PC-9 (cell line): ENCODE measurements at regions not wholly inside any gene's neighbourhood (a gene's known extent, or its start where the extent isn't known, plus 50 kb on each side); places are given as distances from the start of the nearest gene placed in this dataset.

Source experiments
- BruUV-seq: library from RNA; stranded (reverse); fragments of 400-500 nt; replicated peaks from 2 replicates; lab custom pipeline; 2021; lab: Mats Ljungman, UMichigan
- CTCF ChIA-PET: fragments of 300-600 bp; sonication (Branson Sonifier 250); formaldehyde crosslinking; loops from one replicate; lab custom pipeline; 2022; ENCODE audit warnings: antibody characterized with exemption; lab: Charles Lee
- POLR2A ChIA-PET: fragments of 300-600 bp; sonication (Branson Sonifier 250); formaldehyde crosslinking; loops from one replicate; lab custom pipeline; 2022; ENCODE audit warnings: antibody characterized with exemption; ENCODE audit not compliant: unreplicated experiment; lab: Charles Lee
- DNase-seq, 2 experiments: peaks; one replicate each; pipeline versions ENCODE4 v3.0.0 to v3.0.0-alpha.2; 2015 to 2022; ENCODE audit warnings: mixed read lengths in 1 of 2
- H2AFZ ChIP-seq: fragments of 200-600 bp; sonication (generic); 2 replicates; pipeline ENCODE4 v1.8.1; 2017; ENCODE audit warnings: antibody characterized with exemption
- H3F3A ChIP-seq: fragments of 200-600 bp; sonication (generic); 2 replicates; pipeline ENCODE4 v1.8.1; 2017; ENCODE audit warnings: antibody characterized with exemption, mild to moderate bottlenecking, low read depth; ENCODE audit not compliant: insufficient read depth
- H3K27ac ChIP-seq: fragments of 200-600 bp; sonication (generic); 2 replicates; pipeline ENCODE4 v1.6.1; 2016; ENCODE audit warnings: mixed run types
- H3K27me3 ChIP-seq: fragments of 200-600 bp; sonication (generic); 2 replicates; pipeline ENCODE4 v1.6.1; 2016; ENCODE audit warnings: low read depth, mixed run types; ENCODE audit not compliant: insufficient read depth
- H3K36me3 ChIP-seq: fragments of 200-600 bp; sonication (generic); 2 replicates; pipeline ENCODE4 v1.6.1; 2016; ENCODE audit warnings: low read depth, mixed run types
- H3K4me1 ChIP-seq: fragments of 200-600 bp; sonication (generic); replicated peaks from 2 replicates; pipeline ENCODE4 v1.6.1; 2016; ENCODE audit warnings: mixed run types; ENCODE audit not compliant: insufficient read depth
- H3K4me2 ChIP-seq: fragments of 200-600 bp; sonication (generic); 2 replicates; pipeline ENCODE4 v1.6.1; 2017; ENCODE audit warnings: mixed run types
- H3K4me3 ChIP-seq: fragments of 200-600 bp; sonication (generic); 2 replicates; pipeline ENCODE4 v1.6.1; 2016; ENCODE audit warnings: mixed run types
- H3K79me2 ChIP-seq: fragments of 200-600 bp; sonication (generic); 2 replicates; pipeline ENCODE4 v1.6.1; 2017; ENCODE audit warnings: low read depth, mixed run types
- H3K9me2 ChIP-seq: fragments of 200-600 bp; sonication (generic); 2 replicates; pipeline ENCODE4 v1.8.1; 2017; ENCODE audit warnings: mild to moderate bottlenecking; ENCODE audit not compliant: insufficient read depth
- H3K9me3 ChIP-seq: fragments of 200-600 bp; sonication (generic); 2 replicates; pipeline ENCODE4 v1.8.1; 2016; ENCODE audit warnings: low read depth; ENCODE audit not compliant: insufficient read depth
- H4K20me1 ChIP-seq: fragments of 200-600 bp; sonication (generic); 2 replicates; pipeline ENCODE4 v1.8.1; 2017; ENCODE audit not compliant: insufficient read depth
- EZH2 ChIP-seq: fragments of 200-600 bp; sonication (generic); IDR thresholded peaks from 2 replicates; pipeline ENCODE4 v1.8.0; 2017; ENCODE audit warnings: antibody characterized with exemption, low read depth
- intact Hi-C: fragments of 100-400 bp; cut with micrococcal nuclease; formaldehyde crosslinking; loops from one replicate; pipeline ENCODE4 v1.10.0; 2022; ENCODE audit not compliant: unreplicated experiment
- TF ChIP-seq, protein P1 (sequence below): fragments of 200-600 bp; sonication (generic); conservative IDR thresholded peaks from 2 replicates; pipeline ENCODE4 v1.6.1; 2017; ENCODE audit warnings: mixed run types, antibody characterized with exemption, mild to moderate bottlenecking, moderate library complexity

DNA sequence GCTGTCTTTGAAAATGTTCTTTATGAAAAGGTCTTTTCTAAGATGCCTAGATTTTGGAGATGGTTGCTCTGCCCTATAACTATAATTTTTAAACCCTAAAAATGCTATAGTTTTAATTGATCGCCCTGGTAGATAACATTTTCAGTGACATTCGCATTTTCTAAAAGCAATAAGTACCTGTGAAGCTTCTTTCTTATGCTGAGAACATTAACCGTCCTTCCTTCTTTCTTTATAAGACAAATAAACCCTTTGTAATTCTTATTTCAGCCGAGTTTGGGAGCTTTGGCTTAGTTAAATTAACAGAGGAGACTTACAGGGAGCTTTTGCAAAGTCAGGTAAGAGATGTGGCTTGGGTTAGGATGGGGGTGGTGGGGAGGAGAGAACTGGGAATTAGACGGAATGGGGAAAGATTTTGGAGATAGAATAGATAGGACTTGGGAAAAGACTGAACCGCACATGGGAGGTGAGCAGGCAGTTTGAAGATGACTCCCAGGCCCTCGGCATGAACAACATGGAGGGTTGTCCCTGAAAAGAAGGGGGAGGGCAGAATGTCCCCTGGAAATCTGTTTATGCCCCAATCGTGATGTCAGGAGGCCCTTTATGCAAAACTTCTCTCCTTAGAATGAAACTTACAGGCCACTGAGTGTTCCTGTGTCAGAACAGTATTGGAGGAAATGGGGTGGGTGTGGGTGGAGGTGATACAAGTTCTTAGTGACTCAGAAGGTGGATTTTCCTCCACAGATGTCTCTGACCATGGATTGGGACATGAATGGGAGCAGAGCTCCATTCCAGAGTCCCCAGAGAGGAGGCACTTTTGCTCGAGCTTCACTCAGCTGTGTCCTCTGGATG lies 76.2 kb upstream of the LARS2 start:
- TF ChIP-seq, protein P1, sequence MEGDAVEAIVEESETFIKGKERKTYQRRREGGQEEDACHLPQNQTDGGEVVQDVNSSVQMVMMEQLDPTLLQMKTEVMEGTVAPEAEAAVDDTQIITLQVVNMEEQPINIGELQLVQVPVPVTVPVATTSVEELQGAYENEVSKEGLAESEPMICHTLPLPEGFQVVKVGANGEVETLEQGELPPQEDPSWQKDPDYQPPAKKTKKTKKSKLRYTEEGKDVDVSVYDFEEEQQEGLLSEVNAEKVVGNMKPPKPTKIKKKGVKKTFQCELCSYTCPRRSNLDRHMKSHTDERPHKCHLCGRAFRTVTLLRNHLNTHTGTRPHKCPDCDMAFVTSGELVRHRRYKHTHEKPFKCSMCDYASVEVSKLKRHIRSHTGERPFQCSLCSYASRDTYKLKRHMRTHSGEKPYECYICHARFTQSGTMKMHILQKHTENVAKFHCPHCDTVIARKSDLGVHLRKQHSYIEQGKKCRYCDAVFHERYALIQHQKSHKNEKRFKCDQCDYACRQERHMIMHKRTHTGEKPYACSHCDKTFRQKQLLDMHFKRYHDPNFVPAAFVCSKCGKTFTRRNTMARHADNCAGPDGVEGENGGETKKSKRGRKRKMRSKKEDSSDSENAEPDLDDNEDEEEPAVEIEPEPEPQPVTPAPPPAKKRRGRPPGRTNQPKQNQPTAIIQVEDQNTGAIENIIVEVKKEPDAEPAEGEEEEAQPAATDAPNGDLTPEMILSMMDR = no peak
- POLR2A ChIA-PET = no interaction called here
- CTCF ChIA-PET = interaction anchor here (0.5 kb wide), 1 partner anchor 105 kb away, joined by 3 read pairs; no protein-coding TSS in a partner anchor
- no peak overlapping the region for H3K4me3 ChIP-seq
- no peak for DNase-seq
- no TSS peak for BruUV-seq
- no peak overlapping the region for H2AFZ ChIP-seq
- no peaks in the 10 kb centered on the region for H3K79me2 ChIP-seq
- H3F3A ChIP-seq = no peaks in the 10 kb centered on the region
- intact Hi-C loops = no loop called here
- no peaks in the 10 kb centered on the region for H4K20me1 ChIP-seq
- no peak overlapping the region for H3K4me2 ChIP-seq
- H3K9me3 ChIP-seq = no peaks in the 10 kb centered on the region; the same call in 1 of the 2 replicates
- H3K27me3 ChIP-seq = no peaks in the 10 kb centered on the region
- no peaks in the 10 kb centered on the region for H3K4me1 ChIP-seq
- H3K9me2 ChIP-seq = no peaks in the 10 kb centered on the region
- no peak overlapping the region for H3K27ac ChIP-seq
- no peaks in the 10 kb centered on the region for H3K36me3 ChIP-seq

DNA sequence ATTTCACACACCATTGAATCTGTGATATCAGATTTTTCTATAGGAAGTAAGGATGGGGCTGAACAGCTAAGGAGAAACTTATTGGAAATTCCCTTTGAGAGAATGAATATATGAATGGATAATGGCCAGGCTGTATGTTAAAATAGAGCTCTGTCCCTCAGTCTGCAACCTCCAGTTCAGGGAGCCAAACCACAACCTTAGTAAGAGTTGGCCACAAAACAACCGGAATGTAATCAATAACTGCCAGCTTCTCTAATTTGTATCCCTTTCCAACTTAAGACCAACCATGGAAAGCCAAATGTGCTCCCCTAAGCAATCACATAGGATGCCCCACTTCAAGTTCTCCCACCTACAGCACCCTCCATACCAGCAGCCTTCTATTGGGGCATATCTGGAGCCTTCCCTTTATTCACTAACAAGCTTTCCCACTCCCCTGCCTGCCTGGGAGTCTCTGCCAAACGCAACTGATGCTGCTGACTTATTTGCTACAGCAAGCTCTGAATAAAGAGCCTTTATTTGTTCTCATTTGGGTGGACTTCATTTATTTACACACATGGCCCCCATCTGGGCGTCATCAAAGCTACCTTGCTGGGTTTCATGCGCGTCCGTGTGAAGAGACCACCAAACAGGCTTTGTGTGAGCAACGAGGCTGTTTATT lies 75.4 kb upstream of the LARS2 start:
- CTCF ChIA-PET = no interaction called here
- H3K9me3 ChIP-seq = no peaks in the 10 kb centered on the region; the same call in 1 of the 2 replicates
- no peaks in the 10 kb centered on the region for H3F3A ChIP-seq
- POLR2A ChIA-PET = no interaction called here
- H3K36me3 ChIP-seq = no peaks in the 10 kb centered on the region
- H3K4me1 ChIP-seq = no peaks in the 10 kb centered on the region
- intact Hi-C loops = no loop called here
- H3K79me2 ChIP-seq = no peaks in the 10 kb centered on the region
- H3K27ac ChIP-seq = no peak overlapping the region
- no peak overlapping the region for H3K4me3 ChIP-seq
- no peaks in the 10 kb centered on the region for H3K9me2 ChIP-seq
- BruUV-seq = no TSS peak
- H3K4me2 ChIP-seq = no peak overlapping the region
- no peak overlapping the region for H2AFZ ChIP-seq
- DNase-seq = no peak
- H3K27me3 ChIP-seq = no peaks in the 10 kb centered on the region
- TF ChIP-seq, protein P1 = no peak
- TF ChIP-seq EZH2 = no peak
- no peaks in the 10 kb centered on the region for H4K20me1 ChIP-seq

DNA sequence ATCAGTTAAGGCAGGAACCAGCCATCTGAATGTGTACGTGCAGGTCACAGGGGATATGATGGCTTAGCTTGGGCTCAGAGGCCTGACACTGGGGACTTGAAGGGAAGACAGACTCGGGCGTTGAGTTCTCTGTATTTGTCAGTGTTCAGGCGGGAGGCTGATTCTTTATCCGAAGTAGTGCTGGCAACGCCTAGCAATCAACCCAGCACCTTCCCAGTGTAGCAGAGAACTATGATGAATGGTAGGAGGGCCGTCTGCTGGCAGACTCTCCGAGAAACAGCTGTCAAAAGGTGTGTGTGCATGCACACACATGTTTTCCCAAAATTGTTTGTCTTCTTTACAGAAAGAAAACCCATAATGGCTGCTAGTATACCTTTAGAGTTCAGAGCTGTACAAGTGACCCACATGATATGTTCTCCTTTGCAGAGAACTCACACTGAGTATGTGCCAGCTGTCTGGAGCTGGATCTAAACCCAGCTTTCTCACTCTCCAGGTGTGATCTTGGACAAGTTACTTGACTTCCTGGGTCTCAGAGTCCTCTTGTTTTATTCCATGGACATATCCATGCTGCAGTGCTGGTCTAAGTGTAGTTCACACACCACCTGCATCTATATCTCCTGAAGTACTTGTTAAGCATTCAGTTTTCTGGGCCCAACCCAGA lies 74.5 kb upstream of the LARS2 start:
- POLR2A ChIA-PET = no interaction called here
- Histone ChIP-seq H3K9me2 (no peaks in the 10 kb centered on the region), H4K20me1 (no peaks in the 10 kb centered on the region), H3K27me3 (no peaks in the 10 kb centered on the region), H3K4me1 (no peaks in the 10 kb centered on the region), H3K4me3 (no peak overlapping the region), H3K79me2 (no peaks in the 10 kb centered on the region), H3K4me2 (no peak overlapping the region), H3K36me3 (no peaks in the 10 kb centered on the region), H3F3A (no peaks in the 10 kb centered on the region), H2AFZ (no peak overlapping the region), H3K9me3 (no peaks in the 10 kb centered on the region; the same call in 1 of the 2 replicates), H3K27ac (no peak overlapping the region)
- TF ChIP-seq, protein P1 = no peak
- TF ChIP-seq EZH2 = no peak
- no peak for DNase-seq
- intact Hi-C loops = no loop called here
- CTCF ChIA-PET = no interaction called here
- BruUV-seq = no TSS peak
